Skeletal muscle tissue (tissue), 3 donors: ENCODE measurements at regions not wholly inside any gene's neighbourhood (a gene's known extent, or its start where the extent isn't known, plus 50 kb on each side); places are given as distances from the start of the nearest gene placed in this dataset.

Source experiments
- H3K27ac ChIP-seq: one replicate; pipeline ENCODE4 v1.7.0; 2013; ENCODE audit warnings: mild to moderate bottlenecking, low read depth, low read length, inconsistent platforms
- H3K27me3 ChIP-seq, 3 donors: one replicate each; pipeline ENCODE4 v1.7.0; 2013; ENCODE audit warnings: low read length in 3 of 3; ENCODE audit not compliant: control insufficient read depth in 3 of 3, insufficient read depth in 3 of 3
- H3K36me3 ChIP-seq, 3 donors: one replicate each; pipeline ENCODE4 v1.7.0; 2013; ENCODE audit warnings: low read length in 3 of 3; ENCODE audit not compliant: control insufficient read depth in 3 of 3, insufficient read depth in 3 of 3
- H3K4me1 ChIP-seq, 3 donors: one replicate each; pipeline ENCODE4 v1.7.0; 2013; ENCODE audit warnings: low read length in 3 of 3, mild to moderate bottlenecking in 3 of 3; ENCODE audit not compliant: control insufficient read depth in 3 of 3, insufficient read depth in 3 of 3
- H3K4me3 ChIP-seq, 3 donors: one replicate each; pipeline ENCODE4 v1.7.0; 2013; ENCODE audit warnings: low read length in 3 of 3
- H3K9ac ChIP-seq, 3 donors: one replicate each; pipeline ENCODE4 v1.7.0; 2013; ENCODE audit warnings: low read length in 3 of 3, mild to moderate bottlenecking in 3 of 3, moderate library complexity in 2 of 3, low read depth in 1 of 3
- H3K9me3 ChIP-seq, 3 donors: one replicate each; pipeline ENCODE4 v1.7.0; 2013; ENCODE audit warnings: low read length in 3 of 3; ENCODE audit not compliant: control insufficient read depth in 3 of 3
- donor health status: Osteomylitis.

GRCh38 chr1:53408755-53409129 is 50.5 kb upstream of the DMRTB1 start:
- Histone ChIP-seq H3K27ac (no peak overlapping the region), H3K4me1 (no peaks in the 10 kb centered on the region), H3K27me3 (peaks cover 6 to 48% (median 40%) of the 10 kb centered on the region in 3 donors), H3K36me3 (no peaks in the 10 kb centered on the region), H3K9ac (no peak overlapping the region), H3K9me3 (no peaks in the 10 kb centered on the region), H3K4me3 (no peak overlapping the region)

DNA sequence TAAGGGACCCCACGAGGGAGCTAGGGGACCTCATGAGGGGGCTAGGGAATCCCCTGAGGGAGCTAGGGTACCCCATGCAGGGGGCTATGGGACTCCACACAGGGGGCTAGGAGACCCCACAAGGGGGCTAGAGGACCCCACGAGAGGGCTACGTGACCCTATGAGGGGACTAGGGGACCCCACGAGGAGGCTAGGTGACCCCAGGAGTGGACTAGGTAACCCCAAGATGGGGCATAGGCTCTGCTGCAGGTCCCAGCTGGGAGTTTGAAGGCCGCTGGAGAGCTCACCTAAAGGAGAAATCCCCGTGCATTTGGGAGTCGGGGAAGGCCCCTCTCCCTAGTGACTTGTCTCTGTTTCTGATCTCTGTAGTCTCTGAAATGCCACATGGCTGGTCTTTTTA is 50.0 kb upstream of the DMRTB1 start:
- Histone ChIP-seq H3K9me3 (no peaks in the 10 kb centered on the region), H3K27me3 (peaks cover 6 to 52% (median 42%) of the 10 kb centered on the region in 3 donors), H3K9ac (no peak overlapping the region), H3K27ac (no peak overlapping the region), H3K4me1 (no peaks in the 10 kb centered on the region), H3K4me3 (no peak overlapping the region), H3K36me3 (no peaks in the 10 kb centered on the region)
